ENCODE measurements at regions not wholly inside any gene's neighbourhood (a gene's known extent, or its start where the extent isn't known, plus 50 kb on each side); places are given as distances from the start of the nearest gene placed in this dataset.

- TF ChIP-seq USF1 (CRISPR knock-in tag; IDR thresholded peaks at IDR 0.05), result no peak
- no peak for TF ChIP-seq AFF4 (CRISPR knock-in tag; IDR thresholded peaks at IDR 0.05; ENCODE audit: borderline replicate concordance)
- TF ChIP-seq CTCF (IDR thresholded peaks at IDR 0.05), result no peak
- TF ChIP-seq ZNF317 (CRISPR knock-in tag; IDR thresholded peaks at IDR 0.05; ENCODE audit: borderline replicate concordance, low read depth), result no peak
- TF ChIP-seq E2F4 (CRISPR knock-in tag; IDR thresholded peaks at IDR 0.05; ENCODE audit: borderline replicate concordance, low read depth), result no peak
- no peak for TF ChIP-seq MAX (CRISPR knock-in tag; IDR thresholded peaks at IDR 0.05)
- TF ChIP-seq USF2 (CRISPR knock-in tag; IDR thresholded peaks at IDR 0.05), result no peak
- no peak for TF ChIP-seq ELF4 (CRISPR knock-in tag; IDR thresholded peaks at IDR 0.05; ENCODE audit: low read depth)
- TF ChIP-seq EMX1 (CRISPR knock-in tag; IDR thresholded peaks at IDR 0.05), result no peak
- no peak for TF ChIP-seq ATF2 (CRISPR knock-in tag; IDR thresholded peaks at IDR 0.05; ENCODE audit: borderline replicate concordance, low read depth)
- TF ChIP-seq ATF3 (CRISPR knock-in tag; conservative IDR thresholded peaks at IDR 0.05), result no peak
- no peak for TF ChIP-seq NR2C2 (CRISPR knock-in tag; IDR thresholded peaks at IDR 0.05)
- no peak for TF ChIP-seq ZNF219 (CRISPR knock-in tag; IDR thresholded peaks at IDR 0.05; ENCODE audit: borderline replicate concordance)
These were observed 158.8 kb upstream of the NFIA start for GRCh38 chr1:60923389-60924087.
